ENCODE measurements at regions not wholly inside any gene's neighbourhood (a gene's known extent, or its start where the extent isn't known, plus 50 kb on each side); places are given as distances from the start of the nearest gene placed in this dataset.

DNA sequence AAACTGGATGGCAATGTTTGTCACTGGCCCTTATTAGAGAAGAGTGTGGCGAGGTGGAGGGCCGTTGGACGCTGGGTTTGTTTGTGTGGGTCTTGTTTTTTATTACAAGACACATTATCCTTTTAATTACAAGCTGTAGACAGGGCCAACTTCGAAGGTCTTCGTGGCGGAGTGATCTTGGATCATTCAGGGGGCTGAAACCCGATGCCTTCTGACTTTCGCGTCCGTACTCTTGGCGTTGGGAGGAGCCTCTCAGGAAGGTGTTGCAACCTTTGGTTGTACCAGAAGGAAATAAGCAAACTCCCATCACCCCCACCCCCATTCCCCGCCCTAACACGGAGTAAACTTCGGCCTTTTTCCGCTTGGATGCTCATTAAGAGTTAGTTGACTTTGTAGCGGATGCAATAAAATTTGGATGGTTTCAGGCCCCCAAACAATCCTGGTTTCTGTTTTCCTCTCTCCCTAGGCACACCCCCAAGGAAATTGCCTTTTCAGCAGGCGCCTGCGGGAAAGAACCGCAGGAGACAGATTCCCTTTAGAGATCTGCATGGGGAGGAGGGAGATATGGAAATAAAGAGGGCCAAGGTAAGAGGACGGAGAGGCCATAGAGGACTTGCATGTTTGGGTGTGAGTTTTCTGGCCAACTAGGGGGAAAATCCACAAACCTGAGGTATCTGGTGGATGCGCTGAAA is 294.5 kb upstream of the NFE2L3 start:
- TF ChIP-seq CTCF (IDR thresholded peaks at IDR 0.05; ENCODE audit: insufficient read depth, low read depth, low read length) (no peak), EZH2 (IDR thresholded peaks at IDR 0.05; ENCODE audit: insufficient read depth, low read length) (no peak)

Measured in astrocyte (in vitro differentiated cells and primary cell).